ENCODE measurements at regions not wholly inside any gene's neighbourhood (a gene's known extent, or its start where the extent isn't known, plus 50 kb on each side); places are given as distances from the start of the nearest gene placed in this dataset.
"Not testable (repeated sequence)": the region's sequence is repeated elsewhere in the genome, so short reads cannot be mapped to it uniquely, and the experiment has no call there.

DNA sequence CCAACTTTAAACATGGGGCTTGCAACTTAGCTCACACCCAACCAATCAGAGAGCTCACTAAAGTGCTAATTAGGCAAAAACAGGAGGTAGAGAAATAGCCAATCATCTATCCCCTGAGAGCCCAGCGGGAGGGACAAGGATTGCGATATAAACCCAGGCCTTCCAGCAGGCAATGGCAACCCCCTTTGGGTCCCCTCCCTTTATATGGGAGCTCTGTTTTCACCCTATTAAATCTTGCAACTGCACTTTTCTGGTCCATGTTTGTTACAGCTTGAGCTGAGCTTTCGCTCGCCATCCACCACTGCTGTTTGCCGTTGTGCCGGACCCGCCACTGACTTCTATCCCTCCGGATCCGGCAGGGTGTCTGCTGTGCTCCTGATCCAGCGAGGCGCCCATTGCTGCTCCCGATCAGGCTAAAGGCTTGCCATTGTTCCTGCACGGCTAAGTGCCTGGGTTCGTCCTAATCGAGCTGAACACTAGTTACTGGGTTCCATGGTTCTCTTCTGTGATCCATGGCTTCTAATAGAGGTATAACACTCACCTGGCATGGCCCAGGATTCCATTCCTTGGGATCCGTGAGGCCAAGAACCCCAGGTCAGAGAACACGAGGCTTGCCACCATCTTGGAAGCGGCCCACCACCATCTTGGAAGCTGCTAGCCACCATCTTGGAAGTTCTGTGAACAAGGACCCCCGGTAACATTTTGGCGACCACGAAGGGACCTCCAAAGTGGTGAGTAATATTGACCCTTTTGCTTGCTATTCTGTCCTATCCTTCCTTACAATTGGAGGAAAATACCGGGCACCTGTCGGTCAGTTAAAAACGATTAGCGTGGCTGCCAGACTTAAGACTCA lies 161.3 kb upstream of the GCFC2 start:
- DNase-seq, result not testable (repeated sequence)

DNA sequence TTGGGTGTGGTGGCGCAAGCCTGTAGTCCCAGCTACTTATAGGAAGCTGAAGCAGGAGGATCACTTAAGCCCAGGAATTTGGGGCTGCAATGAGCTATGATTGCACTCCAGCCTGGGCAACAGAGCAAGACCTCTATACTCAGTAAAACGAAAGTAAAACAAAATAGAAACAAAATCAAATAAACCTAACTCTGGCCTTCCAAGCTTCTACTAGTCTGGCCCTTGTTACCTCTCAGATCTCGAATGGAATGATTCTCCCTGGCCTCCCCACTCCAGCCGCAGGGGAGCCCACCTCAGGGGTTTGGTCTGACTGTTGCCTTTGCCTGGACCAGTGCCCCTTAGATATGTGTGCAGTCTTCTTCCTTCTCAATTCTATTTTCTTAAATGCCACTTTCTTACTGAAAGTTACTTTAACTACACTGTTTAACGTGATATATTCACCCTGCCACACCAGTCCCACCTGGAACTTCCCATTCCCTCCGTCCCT lies 160.0 kb upstream of the GCFC2 start:
- no peak for DNase-seq

DNA sequence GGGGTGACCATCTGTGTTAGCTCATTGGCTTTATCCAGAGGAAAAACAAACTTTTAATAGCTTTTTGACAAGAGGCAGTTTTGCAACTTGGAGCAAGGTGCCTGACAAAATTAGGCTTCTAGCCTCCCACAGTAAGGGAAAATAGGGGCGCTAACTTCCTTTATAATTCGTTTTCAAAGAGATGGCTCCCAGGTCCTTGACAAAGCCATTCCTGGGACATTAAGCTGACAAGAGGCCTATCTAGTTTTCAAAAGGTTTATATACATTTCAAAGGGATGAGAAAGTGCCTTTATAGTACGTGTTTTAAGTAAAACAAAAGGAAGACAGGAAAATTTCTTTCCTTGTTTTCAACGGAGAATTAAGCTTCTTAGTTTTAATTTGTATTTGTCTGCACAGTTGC lies 159.4 kb upstream of the GCFC2 start:
- no peak for DNase-seq

DNA sequence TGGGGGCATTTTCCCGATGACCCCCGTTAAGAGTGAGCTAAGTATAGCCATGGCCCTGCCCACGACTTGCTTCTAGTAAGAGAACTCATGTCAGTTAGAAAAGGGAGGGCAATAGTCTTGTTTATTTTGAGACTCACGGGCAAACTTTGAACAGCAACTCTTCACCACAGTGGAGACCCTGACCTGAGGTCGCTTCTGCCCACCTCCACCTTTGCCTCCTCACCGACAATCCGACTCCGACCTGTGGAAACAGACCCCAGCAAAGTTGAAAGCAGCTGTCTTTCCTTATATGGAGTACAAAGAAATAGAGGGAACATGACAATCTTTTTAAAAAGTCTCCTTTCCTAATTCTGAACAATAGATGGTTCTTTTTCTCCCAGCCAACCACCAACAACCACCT lies 155.0 kb upstream of the GCFC2 start:
- DNase-seq, result no peak

DNA sequence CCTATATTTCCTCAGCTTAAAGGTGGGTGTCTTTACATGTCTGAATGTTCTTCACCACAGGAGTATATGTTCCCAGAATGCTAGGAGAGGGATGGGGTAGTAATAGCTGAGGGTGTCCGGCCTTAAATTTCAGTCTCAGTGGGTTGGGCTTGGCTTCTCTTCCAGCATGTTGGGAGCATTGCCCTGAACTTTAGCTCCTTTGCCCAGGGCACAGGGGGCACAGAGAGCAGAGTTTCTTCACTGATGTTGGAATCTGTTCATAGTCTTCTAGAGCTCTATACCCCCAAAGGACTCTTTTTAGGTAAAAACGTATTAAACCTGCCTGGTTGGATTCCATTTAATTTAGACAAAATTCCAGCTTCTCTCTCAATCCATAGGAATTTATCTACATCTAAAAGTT lies 154.4 kb upstream of the GCFC2 start:
- DNase-seq, result no peak

DNA sequence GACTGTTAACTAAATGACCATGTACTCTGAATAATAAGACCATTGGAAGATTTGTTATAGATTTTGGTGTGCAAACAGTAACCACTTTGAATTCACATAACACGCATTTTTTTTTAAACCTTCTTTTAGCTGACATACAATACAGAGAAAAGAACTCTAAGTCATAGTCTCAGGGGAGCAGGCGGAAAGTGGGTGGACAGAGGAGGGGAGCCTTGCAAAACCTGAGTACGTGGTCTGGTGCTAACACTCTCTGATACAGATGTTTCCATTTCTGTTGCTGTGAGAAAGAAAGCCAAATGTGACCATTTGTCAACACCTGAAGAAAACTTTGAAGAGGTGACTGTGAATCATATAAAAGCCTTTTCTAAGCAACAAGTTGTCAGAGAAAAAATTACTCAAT lies 151.8 kb upstream of the GCFC2 start:
- DNase-seq, result no peak

DNA sequence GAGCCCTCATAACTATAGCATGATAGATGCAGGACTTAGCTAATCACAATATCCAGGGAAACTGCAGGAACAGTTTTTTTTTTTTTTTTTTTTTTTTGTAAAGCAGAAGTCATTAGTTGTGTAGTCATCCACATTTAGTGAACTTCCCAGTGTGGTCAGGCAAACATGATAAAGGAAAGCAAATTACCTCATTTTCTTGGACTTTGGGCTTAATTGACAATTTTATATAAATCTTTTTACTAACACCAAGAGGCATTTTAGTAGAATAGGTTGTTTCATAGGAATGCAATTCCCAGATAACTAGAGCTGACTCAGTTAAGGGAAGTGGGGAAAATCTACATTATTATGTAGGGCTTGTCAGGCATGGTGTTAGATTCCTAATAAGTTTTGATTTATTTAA lies 142.7 kb upstream of the GCFC2 start:
- DNase-seq, result no peak

DNA sequence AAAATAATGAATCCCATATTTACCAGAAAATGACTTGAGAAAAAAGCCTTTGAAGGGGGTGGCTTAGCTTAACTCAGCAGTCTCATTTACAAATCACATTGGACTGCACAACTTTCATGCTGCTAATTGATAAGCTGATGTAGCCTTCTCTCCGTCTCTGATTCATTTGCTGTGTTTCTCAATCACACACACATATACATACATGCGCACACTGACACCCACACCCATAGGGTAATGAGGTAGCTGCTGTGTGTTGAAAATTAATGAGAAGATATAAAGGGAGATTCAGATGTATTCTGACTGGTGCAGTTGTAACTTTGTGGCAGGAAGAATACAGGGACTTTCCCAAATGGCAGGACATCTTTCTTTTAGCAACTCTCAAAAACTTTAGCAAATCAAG lies 141.9 kb upstream of the GCFC2 start:
- no peak for DNase-seq

DNA sequence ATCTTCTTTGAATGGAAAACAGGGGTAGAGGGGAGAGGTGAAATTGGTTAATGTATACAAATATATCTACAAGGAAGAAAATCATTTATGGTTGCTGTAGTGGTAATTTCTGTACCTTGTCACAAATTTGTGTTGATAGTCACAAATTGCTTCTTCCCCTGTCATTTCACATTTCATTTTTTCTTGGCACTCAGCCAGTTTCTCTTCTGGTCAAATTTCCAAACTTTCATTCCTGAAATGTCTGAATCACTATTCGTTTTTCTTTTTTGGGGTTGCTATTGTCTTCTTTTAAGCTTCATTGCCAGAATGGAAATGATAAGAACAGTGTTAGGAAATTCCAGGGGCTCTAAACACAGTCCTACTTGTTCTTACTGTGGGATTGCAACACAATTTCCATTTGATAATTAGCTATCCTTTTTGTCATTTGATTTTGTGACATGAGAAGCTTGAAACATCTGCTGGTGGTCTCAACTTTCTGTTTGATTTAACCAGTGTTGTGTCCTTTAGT lies 136.0 kb upstream of the GCFC2 start:
- DNase-seq, result no peak

DNA sequence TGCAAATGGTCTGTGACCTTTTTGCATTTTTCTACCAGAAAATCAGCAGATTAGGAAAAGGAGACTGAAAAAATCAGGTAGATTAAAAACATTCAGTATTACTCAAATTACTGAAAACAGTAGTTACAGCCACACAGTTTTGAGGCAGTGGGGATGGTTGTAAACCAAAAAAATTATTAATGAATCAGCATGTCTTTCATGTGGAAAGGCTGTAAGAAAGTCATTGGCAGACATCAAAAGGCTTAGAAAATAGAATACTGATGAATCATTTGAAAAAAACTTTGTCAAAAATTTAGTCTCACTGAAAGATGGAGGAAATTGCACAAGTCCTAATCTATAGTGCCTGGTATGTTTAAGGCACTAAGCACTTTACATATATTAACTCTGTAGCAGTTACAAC lies 133.9 kb upstream of the GCFC2 start:
- peak; percentile 2 for DNase-seq

DNA sequence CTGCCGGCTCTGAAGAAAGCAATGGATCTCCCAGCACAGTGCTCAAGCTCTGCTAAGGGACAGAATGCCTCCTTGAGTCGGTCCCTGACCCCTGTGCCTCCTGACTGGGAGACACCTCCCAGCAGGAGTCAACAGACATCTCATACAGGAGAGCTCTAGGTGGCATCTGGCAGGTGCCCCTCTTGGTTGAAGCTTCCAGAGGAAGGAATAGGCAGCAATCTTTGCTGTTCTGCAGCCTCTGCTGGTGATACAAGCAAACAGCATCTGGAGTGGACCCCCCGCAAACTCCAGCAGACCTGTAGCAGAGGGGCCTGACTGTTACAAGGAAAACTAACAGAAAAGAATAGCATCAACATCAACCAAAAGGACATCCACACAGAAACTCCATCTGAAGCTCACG lies 123.9 kb upstream of the GCFC2 start:
- not testable (repeated sequence) for DNase-seq

DNA sequence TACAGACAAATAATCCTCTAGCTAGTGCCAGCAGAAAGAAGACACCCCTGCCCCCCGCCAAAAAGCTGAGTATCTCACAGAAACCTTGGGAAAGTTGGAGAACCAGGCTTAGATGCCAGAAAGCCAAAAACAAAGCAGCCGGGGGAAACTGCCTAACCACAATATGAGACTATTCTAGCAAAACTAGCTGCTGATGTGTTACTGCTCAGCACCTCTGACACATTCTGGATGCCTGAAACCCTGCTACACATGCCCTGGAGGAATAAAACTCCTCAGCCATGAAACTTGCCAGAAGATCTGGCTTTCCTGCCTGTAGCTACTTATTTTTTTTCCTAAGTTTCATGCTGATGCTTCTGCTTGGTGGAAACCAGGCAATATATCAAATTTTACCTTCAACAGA lies 122.7 kb upstream of the GCFC2 start:
- no peak for DNase-seq

DNA sequence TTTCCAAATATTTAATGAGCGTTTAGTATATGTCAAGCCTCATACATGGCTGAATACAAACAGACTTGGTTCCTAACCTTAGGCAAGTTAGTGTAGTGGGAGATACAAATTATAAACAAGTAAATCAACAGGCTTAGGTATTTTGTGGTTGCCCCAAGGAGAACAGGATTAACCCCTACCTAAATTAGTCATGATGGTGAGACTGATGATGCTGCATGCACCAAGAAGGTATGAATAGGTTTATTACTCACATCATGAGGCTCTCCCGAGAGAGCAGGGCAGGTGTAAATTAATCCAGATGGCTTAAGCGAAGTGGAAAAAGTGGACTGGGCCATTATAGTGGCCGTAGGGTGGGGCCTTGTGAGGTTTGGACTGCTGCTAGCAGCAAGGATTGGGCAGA lies 118.1 kb upstream of the GCFC2 start:
- no peak for DNase-seq

DNA sequence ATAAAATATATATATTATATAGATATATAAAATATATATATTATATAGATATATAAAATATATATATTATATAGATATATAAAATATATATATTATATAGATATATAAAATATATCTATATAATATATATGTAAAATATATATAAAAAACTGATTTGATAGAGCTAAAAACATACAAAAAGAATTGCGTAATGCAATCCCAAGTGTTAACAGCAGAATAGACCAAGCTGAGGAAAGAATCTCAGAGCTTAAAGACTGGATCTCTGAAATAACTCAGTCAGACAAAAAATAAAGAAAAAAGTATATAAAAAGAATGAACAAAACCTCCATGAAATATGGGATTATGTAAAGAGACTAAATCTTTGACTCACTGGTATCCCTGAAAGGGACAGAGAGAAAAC lies 112.8 kb upstream of the GCFC2 start:
- not testable (repeated sequence) for DNase-seq

DNA sequence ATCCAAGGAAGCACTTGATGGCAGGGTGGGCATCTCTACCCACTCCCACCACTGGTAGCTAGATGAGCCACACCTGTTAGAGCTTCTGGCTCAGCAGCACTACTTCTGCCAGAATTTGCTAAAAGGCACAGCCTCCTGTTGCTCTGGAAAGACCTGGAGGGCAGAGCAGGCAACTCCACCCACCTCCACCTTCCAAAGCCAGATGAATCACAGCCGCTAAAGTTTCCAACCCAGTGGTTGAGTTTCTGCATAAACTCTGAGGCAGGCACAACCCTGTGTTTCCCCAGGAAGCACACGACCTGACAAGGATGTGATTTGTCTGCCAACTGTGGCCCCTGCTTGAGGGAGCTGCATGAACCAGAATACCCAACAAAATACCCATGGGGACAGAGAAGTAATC lies 111.6 kb upstream of the GCFC2 start:
- DNase-seq, result no peak

DNA sequence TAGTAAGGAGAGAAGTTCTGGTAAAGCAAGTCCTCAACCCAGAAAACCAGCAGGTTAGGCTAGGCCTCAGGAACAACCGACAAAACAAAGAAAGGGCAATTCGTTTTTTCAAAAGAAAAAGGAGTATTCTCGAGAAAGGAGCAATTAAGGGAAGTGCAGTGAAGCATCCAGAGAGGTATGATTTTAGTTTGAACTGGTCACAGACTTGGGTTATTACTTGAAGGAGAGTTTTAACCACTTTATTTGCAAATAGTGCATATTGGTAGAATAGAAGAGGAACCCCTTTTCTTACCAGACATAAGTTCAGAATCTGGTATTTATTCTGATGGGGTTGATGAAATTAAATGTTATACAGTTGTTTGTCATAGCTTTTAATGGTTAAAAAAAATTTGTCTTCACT lies 110.0 kb upstream of the GCFC2 start:
- DNase-seq, result no peak

DNA sequence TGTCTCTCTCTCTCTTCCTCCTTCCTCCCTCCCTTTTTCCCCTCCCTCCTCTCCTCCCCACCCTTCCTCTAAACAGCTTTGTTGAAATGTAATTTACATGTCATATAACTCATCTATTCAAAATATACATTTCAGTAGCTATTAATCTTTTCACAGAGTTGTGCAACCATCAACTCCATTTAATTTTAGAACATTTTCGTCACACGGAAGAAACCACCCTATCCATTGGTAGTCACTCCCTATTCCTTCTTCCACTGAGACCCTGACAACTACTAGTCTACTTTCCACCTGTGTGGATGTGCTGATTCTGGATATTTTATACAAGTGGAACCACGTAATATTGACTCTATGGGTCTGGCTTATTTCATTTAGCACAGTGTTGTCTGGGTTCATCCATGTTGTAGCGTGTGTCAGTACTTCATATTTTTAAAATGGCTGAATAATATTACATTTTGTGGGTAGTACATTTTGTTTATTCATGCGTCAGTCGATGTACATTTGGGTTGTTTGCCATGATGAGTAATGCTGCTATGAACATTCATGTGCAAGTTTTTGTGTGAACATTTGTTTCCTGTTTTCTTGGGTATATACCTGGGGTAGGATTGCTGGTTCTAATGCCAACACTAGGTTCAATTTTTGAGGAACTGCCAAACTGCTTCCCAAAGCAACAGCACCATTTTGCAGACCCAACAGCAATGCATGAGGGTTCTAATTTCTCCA lies 100.1 kb upstream of the GCFC2 start:
- DNase-seq, result no peak

DNA sequence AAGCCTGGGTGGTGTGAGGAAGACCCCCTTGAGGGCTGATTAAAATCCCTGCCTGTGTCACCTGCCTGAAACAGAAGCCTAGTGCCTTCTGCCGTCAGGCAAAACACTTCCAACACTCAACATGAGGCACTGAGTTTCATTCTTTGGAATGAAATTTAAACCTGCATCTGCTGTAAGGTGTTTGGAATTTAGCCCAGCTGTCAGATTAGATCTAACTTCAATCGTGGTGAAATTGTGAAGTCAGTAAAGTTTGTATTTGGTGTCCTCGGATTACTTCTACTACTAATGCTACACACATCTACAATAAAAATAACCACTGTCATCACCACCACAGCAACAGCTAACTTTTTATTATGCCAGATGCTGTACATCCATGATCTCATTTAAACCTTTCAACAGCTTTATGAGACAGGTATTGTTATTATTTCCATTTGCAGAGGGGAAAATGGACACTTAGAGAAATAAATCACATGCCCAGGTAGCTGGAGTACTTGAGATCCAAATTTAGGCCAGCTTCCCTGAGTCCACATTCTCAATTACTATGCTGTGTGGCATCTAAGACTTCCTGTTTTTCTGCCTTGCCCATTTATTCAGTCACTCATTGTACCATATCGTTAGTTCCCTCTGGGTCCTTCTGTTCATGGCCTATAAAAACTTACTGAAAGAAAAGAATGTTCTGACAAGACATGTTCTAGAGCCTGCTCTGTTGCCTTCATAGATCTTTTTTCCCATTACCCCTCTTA lies 98.2 kb upstream of the GCFC2 start:
- no peak for DNase-seq

DNA sequence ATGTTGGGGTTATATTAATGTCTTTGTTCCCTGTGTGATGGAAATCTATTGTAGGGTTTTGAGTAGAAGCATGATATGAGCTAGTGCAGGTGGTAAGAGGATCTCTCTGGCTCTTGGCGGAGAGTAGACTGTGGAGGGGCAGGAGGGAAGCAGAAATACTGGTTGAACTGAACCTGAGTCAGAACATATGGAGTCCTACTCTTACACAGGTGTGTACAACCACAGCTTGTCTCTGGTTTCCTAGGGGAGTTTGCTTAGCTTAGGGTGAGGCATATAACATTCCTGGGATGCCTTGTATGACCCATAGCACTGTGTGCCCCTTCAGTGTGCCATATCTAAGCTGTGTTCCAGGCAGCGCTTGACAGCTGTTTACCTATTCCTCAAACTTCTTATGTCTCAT lies 97.3 kb upstream of the GCFC2 start:
- no peak for DNase-seq

DNA sequence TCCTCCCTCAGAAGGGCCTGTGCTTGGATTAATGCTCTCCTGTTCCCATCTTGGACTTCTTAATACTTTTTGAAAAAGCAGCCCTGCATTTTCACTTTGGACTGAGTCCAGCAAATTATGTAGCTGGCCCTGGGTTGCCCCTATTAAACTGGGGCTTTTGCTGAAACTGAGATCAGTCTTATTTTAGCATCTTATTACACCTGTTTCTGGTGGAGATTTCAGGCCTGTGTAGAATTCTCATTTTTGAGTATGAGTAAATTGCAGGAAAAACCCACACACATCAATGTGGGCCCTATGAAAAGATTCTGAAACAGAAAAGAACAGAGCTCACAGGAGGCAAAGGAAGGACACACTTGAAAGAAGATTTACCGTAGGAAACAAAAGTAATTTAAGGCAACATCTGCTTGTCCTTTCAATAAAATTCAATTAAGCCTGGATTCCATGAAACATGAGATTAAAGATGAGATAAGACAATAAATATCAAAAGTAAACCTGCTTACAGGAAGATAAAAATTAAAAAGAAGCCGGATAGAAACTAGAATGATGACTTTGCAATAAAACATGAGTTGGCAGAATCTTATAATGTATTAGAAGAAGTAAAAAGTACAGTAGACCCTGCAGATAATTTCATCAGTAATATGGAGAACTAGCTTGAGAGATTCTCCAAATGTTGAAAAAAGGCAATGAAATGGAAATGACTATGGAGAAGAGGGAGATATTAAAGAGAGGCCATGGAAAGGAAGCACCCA lies 90.7 kb upstream of the GCFC2 start:
- no peak for DNase-seq

DNA sequence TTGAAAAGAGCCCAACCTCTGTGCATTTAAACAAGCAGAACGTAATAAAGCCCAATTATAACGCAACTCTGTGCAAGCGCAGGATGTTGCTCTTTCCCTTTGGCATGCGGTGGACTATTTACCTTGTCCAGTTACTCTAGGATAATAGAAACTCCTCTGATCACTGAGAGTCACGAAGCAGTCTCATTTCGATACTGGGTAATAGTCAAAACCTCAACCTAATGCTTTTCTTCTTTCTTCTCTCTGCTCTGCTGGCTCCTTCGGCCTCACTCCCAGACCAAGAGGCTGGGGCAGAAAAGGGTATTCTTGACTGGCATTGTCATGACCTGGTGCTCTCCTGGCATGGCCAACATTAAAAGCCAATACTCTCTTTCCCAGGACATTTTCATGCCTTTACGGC lies 89.7 kb upstream of the GCFC2 start:
- no peak for DNase-seq

DNA sequence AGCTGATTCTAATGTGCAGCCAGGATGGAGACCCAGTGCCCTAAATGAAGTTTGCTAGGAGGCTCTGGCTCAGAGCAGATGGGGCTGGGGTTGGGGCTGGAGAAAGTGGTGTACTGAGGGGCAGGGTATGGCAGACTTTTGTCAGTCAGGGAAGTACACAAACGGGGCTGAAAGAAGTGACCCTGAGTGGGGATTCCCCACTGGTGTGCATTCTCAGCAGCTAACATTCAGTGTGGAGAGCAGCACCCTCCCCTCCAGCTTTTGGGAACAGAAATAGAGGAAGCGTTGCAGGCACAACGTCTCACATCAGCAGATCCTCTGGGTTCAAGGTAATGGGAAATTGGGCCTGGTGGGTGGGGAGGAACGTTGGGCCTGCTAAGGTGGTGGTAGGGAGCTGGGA lies 89.1 kb upstream of the GCFC2 start:
- DNase-seq, result no peak

All from fibroblast of skin of scalp (primary cell).